H9 (cell line): ENCODE measurements at regions not wholly inside any gene's neighbourhood (a gene's known extent, or its start where the extent isn't known, plus 50 kb on each side); places are given as distances from the start of the nearest gene placed in this dataset.

Experiments
- DNase-seq: peaks from one replicate; pipeline ENCODE4 v3.0.0-alpha.2; 2017
- H2AFZ ChIP-seq: one replicate; pipeline ENCODE4 v1.6.1; 2013; ENCODE audit warnings: mild to moderate bottlenecking, low read length, control low read depth, moderate library complexity
- H2AK5ac ChIP-seq: 2 replicates; pipeline ENCODE4 v1.6.1; 2013; ENCODE audit warnings: low read length, control low read depth, mixed read lengths; ENCODE audit not compliant: insufficient read length
- H2BK120ac ChIP-seq: one replicate; pipeline ENCODE4 v1.6.1; 2013; ENCODE audit warnings: low read depth, mild to moderate bottlenecking, low read length, control low read depth, inconsistent platforms; ENCODE audit not compliant: poor library complexity, severe bottlenecking
- H2BK12ac ChIP-seq: 2 replicates; pipeline ENCODE4 v1.6.1; 2013; ENCODE audit warnings: low read length, control low read depth, mixed read lengths, low read depth; ENCODE audit not compliant: insufficient read length
- H2BK15ac ChIP-seq: 2 replicates; pipeline ENCODE4 v1.6.1; 2013; ENCODE audit warnings: low read depth, low read length, control low read depth
- H2BK20ac ChIP-seq: one replicate; pipeline ENCODE4 v1.6.1; 2013; ENCODE audit warnings: low read depth, mild to moderate bottlenecking, low read length, control low read depth, inconsistent platforms; ENCODE audit not compliant: poor library complexity, severe bottlenecking
- H2BK5ac ChIP-seq: 2 replicates; pipeline ENCODE4 v1.6.1; 2013; ENCODE audit warnings: low read length, control low read depth, mixed read lengths; ENCODE audit not compliant: insufficient read length
- H3K14ac ChIP-seq: 2 replicates; pipeline ENCODE4 v1.6.1; 2013; ENCODE audit warnings: low read length, control low read depth; ENCODE audit not compliant: insufficient read depth
- H3K18ac ChIP-seq: 2 replicates; pipeline ENCODE4 v1.6.1; 2013; ENCODE audit warnings: low read depth, mild to moderate bottlenecking, mixed read lengths, low read length, control low read depth; ENCODE audit not compliant: insufficient read length
- H3K23ac ChIP-seq: 2 replicates; pipeline ENCODE4 v1.6.1; 2013; ENCODE audit warnings: low read length, control low read depth, mixed read lengths, low read depth; ENCODE audit not compliant: insufficient read length
- H3K23me2 ChIP-seq: 2 replicates; pipeline ENCODE4 v1.6.1; 2013; ENCODE audit warnings: low read depth, mild to moderate bottlenecking, mixed read lengths, low read length, control low read depth; ENCODE audit not compliant: insufficient read length, poor library complexity, severe bottlenecking
- H3K27ac ChIP-seq: 2 replicates; pipeline ENCODE4 v1.5.1; 2013; ENCODE audit warnings: low read length, control low read depth, mixed read lengths, low read depth; ENCODE audit not compliant: insufficient read length
- H3K27me3 ChIP-seq: 2 replicates; pipeline ENCODE4 v1.6.1; 2013; ENCODE audit warnings: low read length, control low read depth, inconsistent platforms; ENCODE audit not compliant: insufficient read depth
- H3K4ac ChIP-seq: 2 replicates; pipeline ENCODE4 v1.6.1; 2013; ENCODE audit warnings: low read depth, mild to moderate bottlenecking, control low read depth, inconsistent platforms, low read length, moderate library complexity
- H3K4me1 ChIP-seq: 2 replicates; pipeline ENCODE4 v1.6.1; 2013; ENCODE audit warnings: low read length, control low read depth, inconsistent platforms; ENCODE audit not compliant: insufficient read depth
- H3K4me2 ChIP-seq: 2 replicates; pipeline ENCODE4 v1.6.1; 2013; ENCODE audit warnings: low read length, control low read depth, mixed read lengths; ENCODE audit not compliant: insufficient read length, insufficient read depth
- H3K56ac ChIP-seq: 2 replicates; pipeline ENCODE4 v1.6.1; 2013; ENCODE audit warnings: low read depth, mild to moderate bottlenecking, mixed read lengths, low read length, control low read depth; ENCODE audit not compliant: insufficient read length
- H3K79me1 ChIP-seq: 2 replicates; pipeline ENCODE4 v1.6.1; 2013; ENCODE audit warnings: low read depth, mild to moderate bottlenecking, moderate library complexity, low read length, control low read depth, inconsistent platforms; ENCODE audit not compliant: insufficient read depth, poor library complexity, severe bottlenecking
- H3K79me2 ChIP-seq: 2 replicates; pipeline ENCODE4 v1.6.1; 2013; ENCODE audit warnings: low read length, control low read depth, inconsistent platforms; ENCODE audit not compliant: insufficient read depth
- H3K9ac ChIP-seq: 2 replicates; pipeline ENCODE4 v1.6.1; 2013; ENCODE audit warnings: low read length, control low read depth, mixed read lengths; ENCODE audit not compliant: insufficient read length; ENCODE audit errors: extremely low read depth
- H3K9me3 ChIP-seq: one replicate; pipeline ENCODE4 v1.6.1; 2013; ENCODE audit warnings: low read depth, low read length, inconsistent platforms; ENCODE audit not compliant: control insufficient read depth
- H3T11ph ChIP-seq: one replicate; pipeline ENCODE4 v1.6.1; 2013; ENCODE audit warnings: mild to moderate bottlenecking, low read length, control low read depth, inconsistent platforms
- H4K20me1 ChIP-seq: one replicate; pipeline ENCODE4 v1.6.1; 2013; ENCODE audit not compliant: control insufficient read depth, insufficient read length, insufficient read depth
- H4K5ac ChIP-seq: 2 replicates; pipeline ENCODE4 v1.6.1; 2013; ENCODE audit warnings: low read depth, mild to moderate bottlenecking, mixed read lengths, low read length, control low read depth; ENCODE audit not compliant: insufficient read length
- H4K8ac ChIP-seq: replicated peaks from 2 replicates; pipeline ENCODE4 v1.6.1; 2013; ENCODE audit warnings: low read length, control low read depth, mixed read lengths, low read depth; ENCODE audit not compliant: insufficient read length
- H4K91ac ChIP-seq: 2 replicates; pipeline ENCODE4 v1.6.1; 2013; ENCODE audit warnings: low read depth, mild to moderate bottlenecking, moderate library complexity, mixed read lengths, low read length, control low read depth; ENCODE audit not compliant: insufficient read length
- H3K27ac Mint-ChIP-seq, 3 experiments: 2 replicates in 2 of 3; 3 replicates in 1 of 3; pipeline ENCODE4 v1.8.0; 2020 to 2021; ENCODE audit warnings: mixed read lengths in 3 of 3, mild to moderate bottlenecking in 1 of 3, moderate library complexity in 1 of 3
- H3K27me3 Mint-ChIP-seq: 2 replicates; pipeline ENCODE4 v1.8.0; 2021; ENCODE audit warnings: low read depth, mild to moderate bottlenecking, moderate library complexity, mixed read lengths
- H3K36me3 Mint-ChIP-seq, 3 experiments: 2 replicates in 2 of 3; 3 replicates in 1 of 3; pipeline ENCODE4 v1.8.0; 2020 to 2021; ENCODE audit warnings: low read depth in 3 of 3, mixed read lengths in 3 of 3; ENCODE audit not compliant: insufficient read depth in 1 of 3
- H3K4me1 Mint-ChIP-seq, 2 experiments: 2 replicates each; pipeline ENCODE4 v1.8.0; 2020; ENCODE audit warnings: mixed read lengths in 2 of 2
- H3K4me3 Mint-ChIP-seq, 2 experiments: 2 replicates in 1 of 2; 3 replicates in 1 of 2; pipeline ENCODE4 v1.8.0; 2020 to 2021; ENCODE audit warnings: mild to moderate bottlenecking in 2 of 2, mixed read lengths in 2 of 2, moderate library complexity in 1 of 2
- H3K9me3 Mint-ChIP-seq, 2 experiments: 2 replicates in 1 of 2; 3 replicates in 1 of 2; pipeline ENCODE4 v1.8.0; 2020; ENCODE audit warnings: mild to moderate bottlenecking in 2 of 2, mixed read lengths in 2 of 2, moderate library complexity in 1 of 2
- CTCF ChIP-seq: fragments of 200-600 bp; sonication (generic); conservative IDR thresholded peaks from 3 replicates; pipeline ENCODE4 v1.8.0; 2021; ENCODE audit warnings: antibody characterized with exemption, mild to moderate bottlenecking
- WGBS: extraction: QIAGEN DNeasy Blood & Tissue Kit; methylation state at CpG from one replicate; pipeline ENCODE4 v1.1.7; 2013; ENCODE audit warnings: missing lambda C conversion rate, low lambda C conversion rate, mixed read lengths; ENCODE audit not compliant: insufficient read length; ENCODE audit errors: extremely low coverage; 5-methylcytosine and 5-hydroxymethylcytosine counted together

- Histone ChIP-seq H4K5ac (no peak overlapping the region), H2AFZ (no peak overlapping the region), H3K23ac (no peak overlapping the region), H3K79me1 (no peaks in the 10 kb centered on the region), H3K79me2 (no peaks in the 10 kb centered on the region), H3K14ac (no peak overlapping the region), H2BK15ac (no peak overlapping the region), H4K8ac (no peak overlapping the region), H3K9me3 (no peaks in the 10 kb centered on the region), H3K23me2 (no peaks in the 10 kb centered on the region), H2BK12ac (no peak overlapping the region), H4K91ac (no peak overlapping the region), H2AK5ac (no peak overlapping the region), H3K9ac (no peak overlapping the region), H3K18ac (no peak overlapping the region), H3K27me3 (no peaks in the 10 kb centered on the region), H3K56ac (no peak overlapping the region), H3K4me2 (no peak overlapping the region), H3T11ph (no peak overlapping the region), H2BK120ac (no peak overlapping the region), H2BK20ac (no peak overlapping the region), H4K20me1 (no peaks in the 10 kb centered on the region), H3K4me1 (peaks cover 4% of the 10 kb centered on the region; the same call in 1 of the 2 replicates), H3K27ac (no peak overlapping the region), H2BK5ac (no peak overlapping the region), H3K4ac (no peak overlapping the region)
- no peaks in the 10 kb centered on the region for H3K36me3 Mint-ChIP-seq
- no CpG with 5 or more reads among the region's 4 CpGs for WGBS
- TF ChIP-seq CTCF, result no peak
- H3K27me3 Mint-ChIP-seq, result no peaks in the 10 kb centered on the region; the same call in 1 of the 2 replicates
- H3K27ac Mint-ChIP-seq, result peak overlapping the region in 1 of 3 experiments; percentile 81; a peak in 2 of 7 replicates
- H3K9me3 Mint-ChIP-seq, result peaks cover 0 to 2% of the 10 kb centered on the region in 2 experiments; a peak in 1 of 5 replicates
- H3K4me3 Mint-ChIP-seq, result no peak overlapping the region
- DNase-seq, result no peak
- H3K4me1 Mint-ChIP-seq, result peaks cover 16 to 17% of the 10 kb centered on the region in 2 experiments
Observed at GRCh38 chr5:116370149-116370548, 204.5 kb downstream of the SEMA6A start.
